ENCODE measurements at regions not wholly inside any gene's neighbourhood (a gene's known extent, or its start where the extent isn't known, plus 50 kb on each side); places are given as distances from the start of the nearest gene placed in this dataset.

- DNase-seq, result no peak
Observed at GRCh38 chr6:44771647-44772415, 384.3 kb downstream of the CDC5L start.

- DNase-seq, result no peak
Observed at GRCh38 chr6:44772838-44773237, 385.3 kb downstream of the CDC5L start.

DNA sequence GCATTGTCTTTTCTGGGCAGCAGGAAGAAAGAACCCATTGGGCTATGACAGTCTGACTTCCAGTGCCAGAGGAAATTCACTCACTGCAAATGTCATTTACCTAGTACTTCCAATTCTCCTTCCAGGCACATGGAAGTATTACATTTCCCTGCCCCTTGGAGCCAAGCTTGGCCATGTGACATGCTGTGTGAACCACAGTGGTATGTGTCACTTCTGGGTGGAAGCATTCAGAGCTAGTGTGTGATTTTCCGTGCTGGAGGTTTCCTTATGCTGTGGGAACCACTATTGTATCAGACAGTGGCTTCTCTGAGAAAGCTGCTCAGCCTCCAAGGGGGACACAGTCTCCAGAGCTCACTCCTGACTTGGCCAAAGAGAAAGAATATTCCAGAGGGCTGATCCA is 387.6 kb downstream of the CDC5L start:
- no peak for DNase-seq

- no peak for DNase-seq
Observed at GRCh38 chr6:44776344-44776743, 388.8 kb downstream of the CDC5L start.

DNA sequence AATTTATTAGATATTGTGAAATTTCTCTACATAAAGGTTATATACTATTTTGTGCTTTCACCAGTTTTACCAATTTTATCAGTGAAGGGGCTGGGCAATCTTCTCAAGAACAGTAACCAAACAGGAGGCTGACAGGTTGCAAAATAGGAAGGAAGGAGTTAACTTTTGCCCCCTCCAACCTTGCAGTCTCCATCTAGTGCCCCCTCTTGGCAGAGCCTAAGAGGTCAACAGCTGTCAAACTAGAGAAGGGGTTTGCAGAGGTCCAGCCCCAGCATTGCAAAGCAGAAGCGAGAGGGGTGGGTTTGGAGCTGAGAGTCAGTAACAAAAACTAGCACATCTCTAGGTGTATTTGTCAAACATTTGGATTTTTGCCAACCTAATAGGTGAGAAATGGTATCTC is 391.0 kb downstream of the CDC5L start:
- DNase-seq, result no peak
